ENCODE measurements at regions not wholly inside any gene's neighbourhood (a gene's known extent, or its start where the extent isn't known, plus 50 kb on each side); places are given as distances from the start of the nearest gene placed in this dataset.

DNA sequence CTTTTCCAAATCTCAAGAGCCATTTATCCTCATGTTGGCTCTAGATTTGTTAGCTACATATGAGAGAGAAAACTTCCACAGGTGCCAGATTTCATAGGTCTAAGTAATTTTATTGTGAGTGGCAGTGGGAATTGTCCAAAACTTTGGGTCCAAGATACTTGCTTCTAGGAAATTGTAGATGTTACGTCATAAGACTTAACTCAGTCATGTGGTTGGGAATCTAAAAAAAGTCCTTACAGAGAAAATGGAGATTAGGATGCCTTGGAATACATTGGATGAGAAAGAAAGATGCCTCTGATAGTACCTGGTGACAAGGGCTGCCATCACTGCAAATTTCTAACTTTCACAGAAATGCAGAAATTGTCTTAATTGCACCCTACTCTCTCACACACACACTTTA, 506.5 kb downstream of the C4orf33 start:
- TF ChIP-seq ATF7 (IDR thresholded peaks at IDR 0.05; ENCODE audit: low read depth) (no peak), GATAD2B (conservative IDR thresholded peaks at IDR 0.05; ENCODE audit: low read depth) (no peak), EZH2 (IDR thresholded peaks at IDR 0.05; ENCODE audit: borderline replicate concordance, control insufficient read depth, low read depth, low read length) (no peak), RFX5 (IDR thresholded peaks at IDR 0.05; ENCODE audit: low read depth, low read length) (no peak), HDAC2 (IDR thresholded peaks at IDR 0.05) (no peak), POLR2A (IDR thresholded peaks at IDR 0.05; ENCODE audit: low read depth, low read length) (no peak), SIN3A (IDR thresholded peaks at IDR 0.05; ENCODE audit: low read depth, low read length) (no peak), EED (IDR thresholded peaks at IDR 0.05; ENCODE audit: low read depth) (no peak), JUNB (IDR thresholded peaks at IDR 0.05) (no peak)
- TF ChIP-seq, protein P1, sequence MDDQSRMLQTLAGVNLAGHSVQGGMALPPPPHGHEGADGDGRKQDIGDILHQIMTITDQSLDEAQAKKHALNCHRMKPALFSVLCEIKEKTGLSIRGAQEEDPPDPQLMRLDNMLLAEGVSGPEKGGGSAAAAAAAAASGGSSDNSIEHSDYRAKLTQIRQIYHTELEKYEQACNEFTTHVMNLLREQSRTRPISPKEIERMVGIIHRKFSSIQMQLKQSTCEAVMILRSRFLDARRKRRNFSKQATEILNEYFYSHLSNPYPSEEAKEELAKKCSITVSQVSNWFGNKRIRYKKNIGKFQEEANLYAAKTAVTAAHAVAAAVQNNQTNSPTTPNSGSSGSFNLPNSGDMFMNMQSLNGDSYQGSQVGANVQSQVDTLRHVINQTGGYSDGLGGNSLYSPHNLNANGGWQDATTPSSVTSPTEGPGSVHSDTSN (IDR thresholded peaks at IDR 0.05; ENCODE audit: insufficient replicate concordance, low read depth, low read length), result no peak
- TF ChIP-seq, protein P2, sequence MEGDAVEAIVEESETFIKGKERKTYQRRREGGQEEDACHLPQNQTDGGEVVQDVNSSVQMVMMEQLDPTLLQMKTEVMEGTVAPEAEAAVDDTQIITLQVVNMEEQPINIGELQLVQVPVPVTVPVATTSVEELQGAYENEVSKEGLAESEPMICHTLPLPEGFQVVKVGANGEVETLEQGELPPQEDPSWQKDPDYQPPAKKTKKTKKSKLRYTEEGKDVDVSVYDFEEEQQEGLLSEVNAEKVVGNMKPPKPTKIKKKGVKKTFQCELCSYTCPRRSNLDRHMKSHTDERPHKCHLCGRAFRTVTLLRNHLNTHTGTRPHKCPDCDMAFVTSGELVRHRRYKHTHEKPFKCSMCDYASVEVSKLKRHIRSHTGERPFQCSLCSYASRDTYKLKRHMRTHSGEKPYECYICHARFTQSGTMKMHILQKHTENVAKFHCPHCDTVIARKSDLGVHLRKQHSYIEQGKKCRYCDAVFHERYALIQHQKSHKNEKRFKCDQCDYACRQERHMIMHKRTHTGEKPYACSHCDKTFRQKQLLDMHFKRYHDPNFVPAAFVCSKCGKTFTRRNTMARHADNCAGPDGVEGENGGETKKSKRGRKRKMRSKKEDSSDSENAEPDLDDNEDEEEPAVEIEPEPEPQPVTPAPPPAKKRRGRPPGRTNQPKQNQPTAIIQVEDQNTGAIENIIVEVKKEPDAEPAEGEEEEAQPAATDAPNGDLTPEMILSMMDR (IDR thresholded peaks at IDR 0.05 in 2 of 3, conservative IDR thresholded peaks at IDR 0.05 in 1 of 3; ENCODE audit: control insufficient read depth in 2 of 3, extremely low read depth in 1 of 3, insufficient read depth in 1 of 3, low read depth in 3 of 3, low read length in 3 of 3), result no peak
- TF ChIP-seq, protein P3, sequence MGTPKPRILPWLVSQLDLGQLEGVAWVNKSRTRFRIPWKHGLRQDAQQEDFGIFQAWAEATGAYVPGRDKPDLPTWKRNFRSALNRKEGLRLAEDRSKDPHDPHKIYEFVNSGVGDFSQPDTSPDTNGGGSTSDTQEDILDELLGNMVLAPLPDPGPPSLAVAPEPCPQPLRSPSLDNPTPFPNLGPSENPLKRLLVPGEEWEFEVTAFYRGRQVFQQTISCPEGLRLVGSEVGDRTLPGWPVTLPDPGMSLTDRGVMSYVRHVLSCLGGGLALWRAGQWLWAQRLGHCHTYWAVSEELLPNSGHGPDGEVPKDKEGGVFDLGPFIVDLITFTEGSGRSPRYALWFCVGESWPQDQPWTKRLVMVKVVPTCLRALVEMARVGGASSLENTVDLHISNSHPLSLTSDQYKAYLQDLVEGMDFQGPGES (IDR thresholded peaks at IDR 0.05), result no peak
- TF ChIP-seq, protein P4, sequence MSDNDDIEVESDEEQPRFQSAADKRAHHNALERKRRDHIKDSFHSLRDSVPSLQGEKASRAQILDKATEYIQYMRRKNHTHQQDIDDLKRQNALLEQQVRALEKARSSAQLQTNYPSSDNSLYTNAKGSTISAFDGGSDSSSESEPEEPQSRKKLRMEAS (IDR thresholded peaks at IDR 0.05; ENCODE audit: low read depth, low read length), result no peak
- TF ChIP-seq, protein P5, sequence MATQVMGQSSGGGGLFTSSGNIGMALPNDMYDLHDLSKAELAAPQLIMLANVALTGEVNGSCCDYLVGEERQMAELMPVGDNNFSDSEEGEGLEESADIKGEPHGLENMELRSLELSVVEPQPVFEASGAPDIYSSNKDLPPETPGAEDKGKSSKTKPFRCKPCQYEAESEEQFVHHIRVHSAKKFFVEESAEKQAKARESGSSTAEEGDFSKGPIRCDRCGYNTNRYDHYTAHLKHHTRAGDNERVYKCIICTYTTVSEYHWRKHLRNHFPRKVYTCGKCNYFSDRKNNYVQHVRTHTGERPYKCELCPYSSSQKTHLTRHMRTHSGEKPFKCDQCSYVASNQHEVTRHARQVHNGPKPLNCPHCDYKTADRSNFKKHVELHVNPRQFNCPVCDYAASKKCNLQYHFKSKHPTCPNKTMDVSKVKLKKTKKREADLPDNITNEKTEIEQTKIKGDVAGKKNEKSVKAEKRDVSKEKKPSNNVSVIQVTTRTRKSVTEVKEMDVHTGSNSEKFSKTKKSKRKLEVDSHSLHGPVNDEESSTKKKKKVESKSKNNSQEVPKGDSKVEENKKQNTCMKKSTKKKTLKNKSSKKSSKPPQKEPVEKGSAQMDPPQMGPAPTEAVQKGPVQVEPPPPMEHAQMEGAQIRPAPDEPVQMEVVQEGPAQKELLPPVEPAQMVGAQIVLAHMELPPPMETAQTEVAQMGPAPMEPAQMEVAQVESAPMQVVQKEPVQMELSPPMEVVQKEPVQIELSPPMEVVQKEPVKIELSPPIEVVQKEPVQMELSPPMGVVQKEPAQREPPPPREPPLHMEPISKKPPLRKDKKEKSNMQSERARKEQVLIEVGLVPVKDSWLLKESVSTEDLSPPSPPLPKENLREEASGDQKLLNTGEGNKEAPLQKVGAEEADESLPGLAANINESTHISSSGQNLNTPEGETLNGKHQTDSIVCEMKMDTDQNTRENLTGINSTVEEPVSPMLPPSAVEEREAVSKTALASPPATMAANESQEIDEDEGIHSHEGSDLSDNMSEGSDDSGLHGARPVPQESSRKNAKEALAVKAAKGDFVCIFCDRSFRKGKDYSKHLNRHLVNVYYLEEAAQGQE (IDR thresholded peaks at IDR 0.05; ENCODE audit: low read depth, low read length), result no peak

Measured in GM12878 (cell line).